Mesothelial cell of epicardium (in vitro differentiated cells): ENCODE measurements at regions not wholly inside any gene's neighbourhood (a gene's known extent, or its start where the extent isn't known, plus 50 kb on each side); places are given as distances from the start of the nearest gene placed in this dataset.

Experiments used
- DNase-seq, 2 experiments: peaks; one replicate each; pipeline ENCODE4 v3.0.0; 2021; ENCODE audit warnings: low spot score in 2 of 2; ENCODE audit not compliant: unreplicated experiment in 2 of 2
- H3K27ac Mint-ChIP-seq: 2 replicates; pipeline ENCODE4 v1.8.0; 2021; ENCODE audit warnings: mixed read lengths
- H3K27me3 Mint-ChIP-seq: 2 replicates; pipeline ENCODE4 v1.8.0; 2021; ENCODE audit warnings: low read depth, mixed read lengths
- H3K36me3 Mint-ChIP-seq: 2 replicates; pipeline ENCODE4 v1.8.0; 2021; ENCODE audit warnings: mixed read lengths
- H3K4me1 Mint-ChIP-seq: 2 replicates; pipeline ENCODE4 v1.8.0; 2021; ENCODE audit warnings: mixed read lengths
- H3K4me3 Mint-ChIP-seq: 2 replicates; pipeline ENCODE4 v1.8.0; 2021; ENCODE audit warnings: mild to moderate bottlenecking, moderate library complexity, mixed read lengths
- H3K9me3 Mint-ChIP-seq: 2 replicates; pipeline ENCODE4 v1.8.0; 2021; ENCODE audit warnings: mixed read lengths
- TF ChIP-seq, protein P1 (sequence below): fragments of 200-600 bp; sonication (generic); IDR thresholded peaks from one replicate; pipeline ENCODE4 v1.5.0; 2021; ENCODE audit warnings: antibody characterized with exemption; ENCODE audit not compliant: unreplicated experiment

DNA sequence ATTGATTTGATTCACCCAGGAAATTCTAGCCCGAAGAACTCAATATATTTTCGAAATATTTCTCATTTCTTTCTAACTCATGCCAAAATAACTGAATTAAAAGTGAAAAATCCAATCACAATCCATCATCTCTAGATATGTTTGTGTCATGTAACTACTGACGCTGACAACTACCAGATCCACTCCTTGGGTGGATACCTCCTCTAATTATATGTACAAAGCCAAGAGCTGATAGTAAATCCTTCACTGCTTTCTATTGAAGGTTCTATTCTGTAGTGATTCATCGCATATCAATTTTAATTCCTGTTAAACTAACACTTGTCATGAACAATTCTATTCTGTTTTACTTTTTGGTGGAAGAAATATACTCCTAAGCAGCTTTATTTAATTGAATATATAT lies 1056.6 kb upstream of the NXPH2 start:
- DNase-seq = no peak
- Mint-ChIP-seq H3K36me3 (peaks cover 3% of the 10 kb centered on the region), H3K27ac (no peak overlapping the region), H3K9me3 (peaks cover 17% of the 10 kb centered on the region), H3K4me1 (peaks cover 21% of the 10 kb centered on the region), H3K27me3 (no peaks in the 10 kb centered on the region), H3K4me3 (no peak overlapping the region)
- TF ChIP-seq, protein P1, sequence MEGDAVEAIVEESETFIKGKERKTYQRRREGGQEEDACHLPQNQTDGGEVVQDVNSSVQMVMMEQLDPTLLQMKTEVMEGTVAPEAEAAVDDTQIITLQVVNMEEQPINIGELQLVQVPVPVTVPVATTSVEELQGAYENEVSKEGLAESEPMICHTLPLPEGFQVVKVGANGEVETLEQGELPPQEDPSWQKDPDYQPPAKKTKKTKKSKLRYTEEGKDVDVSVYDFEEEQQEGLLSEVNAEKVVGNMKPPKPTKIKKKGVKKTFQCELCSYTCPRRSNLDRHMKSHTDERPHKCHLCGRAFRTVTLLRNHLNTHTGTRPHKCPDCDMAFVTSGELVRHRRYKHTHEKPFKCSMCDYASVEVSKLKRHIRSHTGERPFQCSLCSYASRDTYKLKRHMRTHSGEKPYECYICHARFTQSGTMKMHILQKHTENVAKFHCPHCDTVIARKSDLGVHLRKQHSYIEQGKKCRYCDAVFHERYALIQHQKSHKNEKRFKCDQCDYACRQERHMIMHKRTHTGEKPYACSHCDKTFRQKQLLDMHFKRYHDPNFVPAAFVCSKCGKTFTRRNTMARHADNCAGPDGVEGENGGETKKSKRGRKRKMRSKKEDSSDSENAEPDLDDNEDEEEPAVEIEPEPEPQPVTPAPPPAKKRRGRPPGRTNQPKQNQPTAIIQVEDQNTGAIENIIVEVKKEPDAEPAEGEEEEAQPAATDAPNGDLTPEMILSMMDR = no peak

DNA sequence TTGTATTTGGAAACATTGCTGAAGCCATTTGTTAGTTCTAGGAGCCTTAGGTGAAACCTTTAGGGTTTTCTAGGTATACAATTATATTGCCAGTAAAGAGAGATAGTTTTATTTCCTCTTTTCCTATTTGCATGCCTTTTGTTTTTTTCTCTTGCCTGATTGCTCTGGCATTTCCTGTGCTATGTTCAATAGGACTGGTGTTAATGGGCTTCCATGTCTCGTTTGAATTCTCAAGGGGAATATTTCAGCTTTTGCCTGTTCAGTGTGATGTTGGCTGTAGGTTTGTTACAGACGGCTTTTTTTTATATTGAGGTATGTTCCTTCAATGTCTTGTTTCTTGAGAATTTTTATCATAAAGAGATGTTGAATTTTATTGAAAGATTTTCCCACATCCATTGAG lies 1054.9 kb upstream of the NXPH2 start:
- Mint-ChIP-seq H3K36me3 (no peaks in the 10 kb centered on the region), H3K9me3 (peaks cover 8% of the 10 kb centered on the region), H3K27ac (no peak overlapping the region), H3K27me3 (no peaks in the 10 kb centered on the region), H3K4me1 (peaks cover 21% of the 10 kb centered on the region), H3K4me3 (no peak overlapping the region)
- no peak for DNase-seq
- TF ChIP-seq, protein P1 = no peak

DNA sequence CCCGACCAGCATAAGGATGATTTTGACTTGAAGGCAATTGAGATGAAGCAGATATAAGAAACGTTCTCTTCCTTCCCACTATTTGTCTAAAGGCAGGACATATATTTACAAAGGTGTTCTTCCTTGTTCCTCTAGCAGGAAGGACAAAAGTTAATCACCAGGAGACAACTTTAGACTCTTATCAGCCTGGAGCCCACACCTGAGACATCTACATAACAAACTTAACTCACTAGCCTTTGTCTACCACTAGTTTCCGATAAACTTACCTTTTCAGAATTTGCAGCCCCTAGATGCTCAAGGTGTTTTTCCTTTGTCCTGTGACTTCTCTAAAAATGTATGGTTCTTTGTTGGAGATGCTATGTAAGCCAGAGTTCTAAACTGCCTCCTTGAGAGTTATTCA lies 1047.8 kb upstream of the NXPH2 start:
- TF ChIP-seq, protein P1 = no peak
- no peaks in the 10 kb centered on the region for H3K36me3 Mint-ChIP-seq
- H3K4me1 Mint-ChIP-seq = peaks cover 2% of the 10 kb centered on the region
- no peak for DNase-seq
- H3K27me3 Mint-ChIP-seq = no peaks in the 10 kb centered on the region
- H3K27ac Mint-ChIP-seq = no peak overlapping the region
- no peak overlapping the region for H3K4me3 Mint-ChIP-seq
- peaks cover 1% of the 10 kb centered on the region for H3K9me3 Mint-ChIP-seq

DNA sequence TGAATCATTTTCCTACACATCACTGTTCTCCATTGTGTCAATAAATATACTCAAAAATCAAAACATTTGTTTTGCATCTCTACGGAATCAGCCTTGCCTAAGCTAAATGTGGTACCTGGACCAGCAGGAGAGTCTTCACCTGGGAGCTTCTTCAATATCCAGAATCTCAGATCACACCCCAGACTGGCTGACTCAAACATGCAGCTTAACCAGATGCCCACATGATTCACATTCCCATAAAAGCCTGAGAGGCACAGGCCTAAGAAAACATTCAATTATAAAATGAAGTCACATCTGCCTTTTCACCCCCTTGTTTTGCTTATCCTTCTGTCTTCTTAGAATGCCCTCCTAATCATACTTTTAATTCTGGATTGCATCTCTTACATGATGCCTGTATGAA lies 1045.5 kb upstream of the NXPH2 start:
- DNase-seq = no peak
- no peak overlapping the region for H3K4me3 Mint-ChIP-seq
- H3K27me3 Mint-ChIP-seq = no peaks in the 10 kb centered on the region
- H3K36me3 Mint-ChIP-seq = peaks cover 5% of the 10 kb centered on the region
- no peak overlapping the region for H3K27ac Mint-ChIP-seq
- TF ChIP-seq, protein P1 = no peak
- H3K4me1 Mint-ChIP-seq = peaks cover 2% of the 10 kb centered on the region
- peaks cover 13% of the 10 kb centered on the region for H3K9me3 Mint-ChIP-seq

DNA sequence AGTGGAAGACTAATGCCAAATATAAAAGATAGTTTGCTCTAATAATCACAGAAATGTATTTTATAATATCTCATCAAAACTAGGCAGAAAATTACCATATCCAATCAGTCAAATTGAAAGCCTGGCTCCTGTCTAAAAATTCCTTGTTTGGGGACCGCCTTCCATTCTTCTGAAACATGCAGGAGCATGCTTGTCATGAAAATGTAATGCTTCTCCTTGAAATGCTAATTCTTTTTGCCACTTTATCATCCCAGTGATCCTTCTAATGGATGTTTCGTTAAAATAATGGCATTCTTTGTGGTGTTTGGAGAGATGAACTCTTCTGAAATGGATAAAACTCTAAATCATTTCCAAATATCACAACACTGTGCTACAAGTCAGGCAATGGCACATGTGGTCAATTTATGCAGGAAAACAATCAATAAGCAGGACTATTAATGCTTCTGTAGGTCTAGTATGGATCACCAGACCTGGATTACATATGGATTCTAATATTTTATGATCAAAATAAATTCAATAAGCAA lies 1039.1 kb upstream of the NXPH2 start:
- TF ChIP-seq, protein P1 = no peak
- Mint-ChIP-seq H3K27me3 (no peaks in the 10 kb centered on the region), H3K4me3 (no peak overlapping the region), H3K4me1 (peaks cover 31% of the 10 kb centered on the region), H3K36me3 (peaks cover 5% of the 10 kb centered on the region), H3K9me3 (peaks cover 17% of the 10 kb centered on the region), H3K27ac (no peak overlapping the region)
- no peak for DNase-seq

DNA sequence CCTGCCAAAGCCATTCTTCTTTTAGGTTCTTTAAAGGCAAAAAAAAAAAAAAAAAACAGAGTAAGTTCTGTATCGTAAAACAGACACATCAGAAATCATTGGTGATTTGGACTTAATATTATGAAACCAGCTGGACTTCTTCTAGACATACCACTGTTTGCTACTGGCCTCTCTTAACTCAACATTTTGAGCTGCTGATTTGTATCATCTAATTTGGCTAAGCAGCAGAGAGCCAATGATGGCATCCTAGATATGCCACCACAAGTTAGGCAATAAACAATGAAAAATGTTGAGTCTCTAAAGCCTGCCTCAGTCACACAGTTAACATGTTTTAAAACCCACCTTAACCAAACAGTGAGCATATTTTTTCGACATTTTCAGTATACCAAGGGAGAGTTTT lies 1034.3 kb upstream of the NXPH2 start:
- H3K4me3 Mint-ChIP-seq = no peak overlapping the region
- TF ChIP-seq, protein P1 = no peak
- peaks cover under 1% of the 10 kb centered on the region for H3K9me3 Mint-ChIP-seq
- no peak overlapping the region for H3K27ac Mint-ChIP-seq
- H3K4me1 Mint-ChIP-seq = peaks cover 44% of the 10 kb centered on the region
- no peaks in the 10 kb centered on the region for H3K36me3 Mint-ChIP-seq
- H3K27me3 Mint-ChIP-seq = no peaks in the 10 kb centered on the region
- DNase-seq = no peak
